Ectodermal cell (in vitro differentiated cells): ENCODE measurements at regions not wholly inside any gene's neighbourhood (a gene's known extent, or its start where the extent isn't known, plus 50 kb on each side); places are given as distances from the start of the nearest gene placed in this dataset.
"Not testable (repeated sequence)": the region's sequence is repeated elsewhere in the genome, so short reads cannot be mapped to it uniquely, and the experiment has no call there.

Experiments used
- H3K27ac ChIP-seq: 2 replicates; pipeline ENCODE4 v1.7.0; 2013; ENCODE audit warnings: mild to moderate bottlenecking, low read depth, low read length; ENCODE audit not compliant: insufficient read depth, poor library complexity, severe bottlenecking
- H3K27me3 ChIP-seq: 2 replicates; pipeline ENCODE4 v1.7.0; 2013; ENCODE audit warnings: mild to moderate bottlenecking, low read length; ENCODE audit not compliant: insufficient read depth, control insufficient read depth, poor library complexity, severe bottlenecking
- H3K36me3 ChIP-seq: one replicate; pipeline ENCODE4 v1.7.0; 2013; ENCODE audit warnings: low read length; ENCODE audit not compliant: control insufficient read depth, insufficient read depth
- H3K4me1 ChIP-seq: one replicate; pipeline ENCODE4 v1.7.0; 2013; ENCODE audit warnings: low read length; ENCODE audit not compliant: control insufficient read depth, insufficient read depth
- H3K4me3 ChIP-seq: 2 replicates; pipeline ENCODE4 v1.7.0; 2013; ENCODE audit warnings: low read depth, low read length, control low read depth; ENCODE audit not compliant: insufficient read depth
- H3K9me3 ChIP-seq: 2 replicates; pipeline ENCODE4 v1.7.0; 2013; ENCODE audit warnings: mild to moderate bottlenecking, low read length, moderate library complexity; ENCODE audit not compliant: control insufficient read depth
- WGBS, 2 experiments: methylation state at CpG; one replicate each; pipeline ENCODE4 v1.1.7; 2013; ENCODE audit warnings: missing lambda C conversion rate in 2 of 2; 5-methylcytosine and 5-hydroxymethylcytosine counted together

DNA sequence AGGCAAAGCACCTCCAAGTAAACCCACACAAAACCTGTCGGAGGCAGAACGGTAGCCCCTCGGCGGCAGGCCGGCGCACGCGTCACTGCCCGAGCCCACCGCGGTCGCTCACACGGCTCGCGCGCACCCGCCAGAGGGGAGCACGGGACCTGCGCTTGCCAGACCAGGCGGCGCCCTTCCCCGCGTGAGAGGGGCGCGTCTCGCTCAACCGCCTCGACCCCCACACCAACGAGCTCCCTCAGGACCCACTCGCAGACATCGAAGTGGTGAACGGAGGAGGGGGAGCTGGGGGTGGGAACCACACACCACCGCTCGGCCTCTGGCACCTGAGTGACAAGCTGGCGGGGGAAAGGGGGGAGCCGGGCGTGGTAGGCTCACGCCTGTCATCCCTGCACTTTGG, 1513.4 kb upstream of the DEFB115 start:
- 94 to 96% methylated on average over 35 to 38 of the region's 38 CpGs for WGBS, 2 experiments
- H3K27me3 ChIP-seq = no peaks in the 10 kb centered on the region
- no peaks in the 10 kb centered on the region for H3K4me1 ChIP-seq
- H3K4me3 ChIP-seq = no peak overlapping the region
- H3K27ac ChIP-seq = no peak overlapping the region
- H3K36me3 ChIP-seq = no peaks in the 10 kb centered on the region
- H3K9me3 ChIP-seq = peaks cover 3% of the 10 kb centered on the region

DNA sequence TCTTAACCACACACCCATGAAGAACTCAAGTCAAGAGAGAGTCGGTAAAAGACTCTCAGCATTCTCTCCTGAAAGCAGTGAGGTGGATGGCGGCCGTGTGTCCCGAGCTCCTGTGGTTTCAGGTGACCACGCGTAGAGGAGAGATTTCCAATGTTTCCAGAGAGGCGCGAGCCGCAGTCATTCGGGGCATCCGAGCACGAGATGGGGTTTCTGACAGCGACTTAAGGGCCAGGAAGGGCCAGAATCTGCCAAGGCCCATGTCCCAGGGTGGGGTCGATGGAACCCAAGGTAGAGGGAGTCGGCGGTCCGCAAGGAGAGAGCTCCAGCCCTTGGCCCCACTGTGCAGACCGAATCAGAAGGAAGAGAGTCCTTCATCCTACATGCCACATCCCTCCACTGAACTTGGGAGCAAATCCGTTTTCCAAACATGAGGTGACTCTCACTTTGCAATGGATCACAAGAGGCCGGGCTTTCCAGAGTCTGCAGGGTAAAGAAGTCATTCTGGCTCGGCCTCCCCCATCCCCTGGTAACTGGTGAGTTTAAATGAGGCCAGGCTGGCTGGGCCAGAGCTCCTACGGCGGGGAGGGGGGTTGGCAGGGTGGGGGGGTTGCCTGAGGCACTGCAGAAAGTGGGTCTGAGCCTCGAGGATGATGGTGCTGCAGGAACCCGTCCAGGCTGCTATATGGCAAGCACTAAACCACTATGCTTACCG, 1511.8 kb upstream of the DEFB115 start:
- not testable (repeated sequence) for H3K4me1 ChIP-seq, H3K27ac ChIP-seq, H3K4me3 ChIP-seq, H3K36me3 ChIP-seq, H3K9me3 ChIP-seq, H3K27me3 ChIP-seq
- 80 to 82% methylated on average over 26 of the region's 26 CpGs for WGBS, 2 experiments

- H3K36me3 ChIP-seq = no peaks in the 10 kb centered on the region
- 88 to 93% methylated on average over 32 to 33 of the region's 33 CpGs for WGBS, 2 experiments
Measured at GRCh38 chr20:29750268-29750899, 1507.1 kb upstream of the DEFB115 start.

GRCh38 chr20:29752644-29753425, 1504.6 kb upstream of the DEFB115 start:
- not testable (repeated sequence) for H3K36me3 ChIP-seq, H3K27ac ChIP-seq, H3K4me1 ChIP-seq, H3K9me3 ChIP-seq, H3K27me3 ChIP-seq, H3K4me3 ChIP-seq
- WGBS, 2 experiments = 85 to 87% methylated on average over 22 to 23 of the region's 24 CpGs

More at GRCh38 chr20:29750268-29750899, 1507.1 kb upstream of the DEFB115 start:
- H3K9me3 ChIP-seq = peaks cover 5% of the 10 kb centered on the region
- no peak overlapping the region for H3K4me3 ChIP-seq
- H3K4me1 ChIP-seq = no peaks in the 10 kb centered on the region
- no peak overlapping the region for H3K27ac ChIP-seq
- H3K27me3 ChIP-seq = no peaks in the 10 kb centered on the region

GRCh38 chr20:29753426-29753746, 1504.1 kb upstream of the DEFB115 start:
- H3K4me3 ChIP-seq, H3K4me1 ChIP-seq, H3K27me3 ChIP-seq, H3K36me3 ChIP-seq, H3K9me3 ChIP-seq, H3K27ac ChIP-seq: not testable (repeated sequence)
- 89 to 91% methylated on average over 15 of the region's 15 CpGs for WGBS, 2 experiments

- H3K27me3 ChIP-seq, H3K4me1 ChIP-seq, H3K4me3 ChIP-seq, H3K36me3 ChIP-seq, H3K27ac ChIP-seq, H3K9me3 ChIP-seq: not testable (repeated sequence)
- 90% methylated on average over 19 of the region's 19 CpGs for WGBS, 2 experiments
Measured at GRCh38 chr20:29753879-29754278, 1503.6 kb upstream of the DEFB115 start.

GRCh38 chr20:29755854-29756498, 1501.5 kb upstream of the DEFB115 start:
- H3K27ac ChIP-seq, H3K4me1 ChIP-seq, H3K9me3 ChIP-seq, H3K36me3 ChIP-seq, H3K27me3 ChIP-seq, H3K4me3 ChIP-seq: not testable (repeated sequence)
- whole genome bisulfite sequencing, 2 experiments = 77 to 81% methylated on average over 4 of the region's 4 CpGs

GRCh38 chr20:29756664-29757063, 1500.8 kb upstream of the DEFB115 start:
- Histone ChIP-seq H3K4me1 (no peaks in the 10 kb centered on the region), H3K27me3 (no peaks in the 10 kb centered on the region), H3K4me3 (no peak overlapping the region), H3K27ac (no peak overlapping the region), H3K36me3 (no peaks in the 10 kb centered on the region), H3K9me3 (peaks cover 5% of the 10 kb centered on the region)
- WGBS, 2 experiments = 84 to 88% methylated on average over 14 to 17 of the region's 17 CpGs

- not testable (repeated sequence) for H3K27ac ChIP-seq, H3K9me3 ChIP-seq, H3K4me3 ChIP-seq, H3K36me3 ChIP-seq, H3K27me3 ChIP-seq, H3K4me1 ChIP-seq
- WGBS, 2 experiments = 89 to 90% methylated on average over 41 to 42 of the region's 45 CpGs
Measured at GRCh38 chr20:29761621-29762385, 1495.7 kb upstream of the DEFB115 start.
